ENCODE measurements at regions not wholly inside any gene's neighbourhood (a gene's known extent, or its start where the extent isn't known, plus 50 kb on each side); places are given as distances from the start of the nearest gene placed in this dataset.

DNA sequence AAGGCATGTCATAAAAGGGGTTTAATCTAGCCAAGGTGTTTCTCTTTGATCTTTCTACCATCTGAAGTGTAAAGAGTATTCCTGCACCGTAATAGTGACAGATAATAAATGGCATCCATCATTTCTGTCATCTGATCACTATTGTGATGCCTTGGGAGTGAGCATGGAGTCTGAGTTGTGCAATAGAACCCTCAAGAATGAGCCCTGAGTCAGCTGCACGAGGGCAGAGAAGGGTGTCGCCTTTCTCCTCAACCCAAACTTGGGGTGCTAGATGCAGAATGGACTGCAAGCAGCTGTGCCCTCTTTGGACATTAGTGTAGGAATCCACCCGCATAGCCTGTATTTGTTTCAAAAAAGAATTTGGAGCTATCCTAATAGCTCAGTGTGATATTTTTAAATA, 115.2 kb downstream of the ZNF37A start:
- no peak for TF ChIP-seq SPI1 (IDR thresholded peaks at IDR 0.05; ENCODE audit: borderline replicate concordance, low read depth)
- TF ChIP-seq, protein P1, sequence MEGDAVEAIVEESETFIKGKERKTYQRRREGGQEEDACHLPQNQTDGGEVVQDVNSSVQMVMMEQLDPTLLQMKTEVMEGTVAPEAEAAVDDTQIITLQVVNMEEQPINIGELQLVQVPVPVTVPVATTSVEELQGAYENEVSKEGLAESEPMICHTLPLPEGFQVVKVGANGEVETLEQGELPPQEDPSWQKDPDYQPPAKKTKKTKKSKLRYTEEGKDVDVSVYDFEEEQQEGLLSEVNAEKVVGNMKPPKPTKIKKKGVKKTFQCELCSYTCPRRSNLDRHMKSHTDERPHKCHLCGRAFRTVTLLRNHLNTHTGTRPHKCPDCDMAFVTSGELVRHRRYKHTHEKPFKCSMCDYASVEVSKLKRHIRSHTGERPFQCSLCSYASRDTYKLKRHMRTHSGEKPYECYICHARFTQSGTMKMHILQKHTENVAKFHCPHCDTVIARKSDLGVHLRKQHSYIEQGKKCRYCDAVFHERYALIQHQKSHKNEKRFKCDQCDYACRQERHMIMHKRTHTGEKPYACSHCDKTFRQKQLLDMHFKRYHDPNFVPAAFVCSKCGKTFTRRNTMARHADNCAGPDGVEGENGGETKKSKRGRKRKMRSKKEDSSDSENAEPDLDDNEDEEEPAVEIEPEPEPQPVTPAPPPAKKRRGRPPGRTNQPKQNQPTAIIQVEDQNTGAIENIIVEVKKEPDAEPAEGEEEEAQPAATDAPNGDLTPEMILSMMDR (IDR thresholded peaks at IDR 0.05; ENCODE audit: insufficient read depth, low read length) = no peak
- no peak for TF ChIP-seq REST (IDR thresholded peaks at IDR 0.05; ENCODE audit: insufficient replicate concordance, low read depth)
- no peak for TF ChIP-seq POLR2AphosphoS5 (IDR thresholded peaks at IDR 0.05; ENCODE audit: low read depth)
